ENCODE measurements at regions not wholly inside any gene's neighbourhood (a gene's known extent, or its start where the extent isn't known, plus 50 kb on each side); places are given as distances from the start of the nearest gene placed in this dataset.

DNA sequence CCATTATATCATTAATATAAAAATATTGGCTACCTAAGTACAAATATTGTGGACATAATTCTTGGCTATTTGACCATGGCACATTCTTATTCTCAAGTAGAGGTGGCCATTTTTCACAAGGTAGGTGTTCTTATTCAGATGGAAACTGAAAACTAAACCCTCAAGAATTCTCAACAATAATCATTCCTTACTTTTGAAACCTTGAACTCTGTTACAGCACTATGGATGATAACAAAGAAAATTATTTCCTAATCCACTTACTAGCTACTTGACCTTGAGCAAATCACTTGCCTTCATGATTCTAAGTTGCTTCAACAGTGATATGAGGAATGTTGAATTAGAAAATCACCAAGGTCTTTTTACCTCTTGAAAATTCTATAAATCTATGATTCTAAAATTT lies 482.2 kb downstream of the PTPRC start:
- no peak for DNase-seq

DNA sequence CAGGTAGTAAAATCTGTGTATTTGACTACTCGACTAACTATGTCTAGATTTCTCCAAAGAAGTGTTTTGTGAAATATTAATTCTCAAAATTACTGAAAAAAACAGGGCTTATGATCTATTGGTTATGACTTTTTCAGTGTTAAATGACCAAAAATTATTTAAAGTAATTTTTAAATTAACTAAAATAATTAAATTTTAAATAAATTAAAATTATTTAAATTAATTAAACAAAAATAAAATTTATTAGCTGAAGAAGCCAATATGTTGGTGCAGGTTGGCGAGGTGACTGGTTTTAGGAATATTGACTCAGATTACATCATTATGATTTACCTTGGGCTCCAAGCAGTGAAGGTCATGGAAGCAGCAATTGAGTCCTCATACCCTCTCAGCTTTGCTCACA lies 483.2 kb downstream of the PTPRC start:
- DNase-seq = no peak

DNA sequence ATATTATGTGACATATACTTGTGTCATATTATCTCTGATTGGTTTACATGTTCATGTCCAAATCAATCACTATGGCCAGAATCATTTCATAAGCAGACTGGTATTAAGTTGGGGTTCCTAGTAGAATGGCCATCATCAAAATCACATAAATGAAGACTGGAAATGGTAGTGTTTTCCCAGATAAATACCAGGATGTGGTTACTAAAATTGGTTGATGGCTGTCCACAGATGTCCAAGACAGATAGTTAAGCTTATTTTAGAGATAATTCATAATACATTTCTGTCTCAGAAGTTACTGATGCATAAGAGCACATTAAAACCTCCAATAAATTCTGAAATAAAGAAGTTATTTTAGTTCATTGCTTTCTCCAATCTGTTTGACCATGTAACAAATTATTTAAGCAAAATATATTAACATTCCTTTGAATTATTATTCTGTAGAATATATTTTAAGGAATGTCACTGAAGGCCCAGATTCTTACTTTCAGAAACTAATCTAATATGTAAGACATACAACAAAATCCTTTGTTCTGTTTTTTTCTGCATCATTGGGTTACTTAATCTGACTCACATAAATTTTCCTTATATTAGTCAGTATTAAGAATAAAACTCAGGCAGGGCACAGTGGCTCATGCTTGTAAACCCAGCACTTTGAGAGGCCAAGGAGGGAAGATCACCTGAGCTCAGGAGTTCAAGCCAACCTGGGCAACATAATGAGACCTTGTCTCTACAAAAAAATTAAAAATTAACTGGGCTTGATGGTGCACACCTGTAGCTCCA lies 483.9 kb downstream of the PTPRC start:
- DNase-seq = no peak

DNA sequence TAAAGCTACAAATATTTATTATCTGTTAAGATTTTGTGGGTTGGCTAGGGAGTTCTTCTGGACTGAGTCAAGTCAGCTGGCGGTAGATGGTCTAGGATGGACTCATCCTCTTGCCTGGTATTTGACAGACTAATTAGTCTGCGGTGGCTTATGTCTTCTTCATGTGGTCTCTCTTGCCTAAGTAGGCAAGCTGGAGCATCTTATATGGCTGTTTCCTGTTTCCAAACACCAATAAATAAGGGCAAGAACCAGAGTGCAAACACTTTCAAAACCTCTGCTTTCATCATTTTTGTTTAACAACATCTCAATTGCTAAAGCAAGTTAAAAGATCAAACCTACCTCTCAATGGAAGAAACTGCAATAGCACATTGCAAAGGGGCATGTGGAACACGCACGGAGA lies 484.8 kb downstream of the PTPRC start:
- no peak for DNase-seq

DNA sequence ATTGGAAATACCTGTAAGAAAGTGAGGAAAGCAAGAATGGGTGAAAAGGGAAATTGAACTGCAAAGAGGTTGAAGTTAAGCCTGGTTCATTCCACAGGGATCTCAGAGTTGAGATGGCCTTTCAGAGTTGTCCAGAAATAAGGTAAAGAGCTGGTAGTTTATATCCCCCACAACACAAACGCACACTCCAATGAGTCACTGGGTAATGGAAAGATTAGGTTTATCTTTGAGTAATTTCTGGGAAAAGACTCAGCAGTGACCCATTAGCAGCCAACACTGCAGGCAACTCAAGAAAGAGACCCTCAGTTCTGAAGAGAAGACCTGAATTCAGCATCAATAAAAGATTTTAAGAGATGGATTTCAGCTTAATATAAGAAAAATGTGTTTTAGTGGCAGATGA lies 485.5 kb downstream of the PTPRC start:
- DNase-seq = no peak

DNA sequence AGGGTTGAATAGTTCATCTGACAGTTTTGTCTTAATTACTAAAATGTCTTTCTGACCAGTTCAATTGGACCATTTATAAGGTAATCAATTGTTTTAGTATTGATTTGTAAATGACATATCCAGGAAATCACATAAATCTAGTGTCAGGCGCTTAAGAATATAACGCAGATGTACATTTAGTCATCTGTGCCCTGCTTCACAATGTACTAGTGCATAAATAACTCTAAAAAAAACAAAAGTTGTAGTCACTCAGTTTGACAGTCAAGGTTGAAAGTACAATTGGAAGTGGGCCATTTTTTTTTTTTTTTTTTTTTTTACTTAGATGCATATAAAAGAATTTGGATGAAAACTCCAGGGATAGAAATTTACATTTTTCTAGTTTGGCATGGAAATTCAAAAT lies 490.4 kb downstream of the PTPRC start:
- no peak for DNase-seq

DNA sequence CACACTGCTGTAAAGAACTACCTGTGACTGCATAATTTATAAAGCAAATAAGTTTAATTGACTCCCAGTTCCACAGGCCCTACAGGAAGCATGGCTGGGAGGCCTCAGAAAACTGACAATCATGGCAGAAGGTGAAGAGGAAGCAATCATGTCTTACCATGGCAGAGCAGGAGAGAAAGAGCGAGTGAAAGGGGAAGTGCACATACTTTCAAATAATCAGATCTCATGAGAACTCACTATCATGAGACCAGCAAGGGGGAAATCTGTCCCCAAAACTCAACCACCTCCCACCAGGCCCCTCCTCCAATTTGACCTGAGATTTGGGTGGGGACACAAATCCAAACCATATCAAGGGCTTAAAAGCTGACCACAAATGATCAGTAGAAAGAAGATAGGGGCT lies 493.2 kb downstream of the PTPRC start:
- no peak for DNase-seq

DNA sequence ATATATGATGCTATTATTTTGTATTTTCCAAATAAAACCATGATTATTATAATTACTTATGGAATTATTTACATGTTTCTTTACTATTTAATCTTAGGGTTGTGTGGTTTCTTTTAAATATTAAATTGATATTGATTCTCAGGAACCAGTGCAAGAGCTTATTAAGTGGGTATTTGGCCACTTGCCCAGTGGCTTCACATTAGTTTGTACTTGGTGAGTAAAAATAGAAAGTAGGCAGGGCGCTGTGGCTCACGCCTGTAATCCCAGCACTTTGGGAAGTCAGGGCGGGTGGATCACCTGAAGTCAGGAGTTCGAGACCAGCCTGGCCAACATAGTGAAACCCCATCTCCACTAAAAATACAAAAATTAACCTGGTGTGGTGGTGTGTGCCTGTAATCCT lies 497.1 kb downstream of the PTPRC start:
- DNase-seq = peak in 1 of 2 experiments; percentile 8

DNA sequence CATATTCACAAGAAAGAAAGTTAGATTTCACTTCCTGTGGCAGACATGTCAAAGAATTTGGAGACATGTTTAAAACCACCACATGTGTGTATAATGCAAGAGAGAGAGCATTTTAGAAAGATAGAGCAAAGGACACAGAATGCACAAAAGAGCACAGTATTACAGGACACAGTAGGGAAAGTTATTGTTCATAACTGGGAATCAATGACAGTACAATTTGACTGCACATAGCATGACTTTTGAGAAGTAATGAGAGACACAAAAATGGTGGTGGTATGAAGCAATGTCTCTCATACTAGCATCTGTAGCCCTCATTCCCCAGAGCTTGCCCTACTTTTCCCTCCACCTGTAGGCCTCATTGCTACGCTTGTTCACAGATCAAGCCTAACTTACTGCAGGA lies 499.2 kb downstream of the PTPRC start:
- no peak for DNase-seq

DNA sequence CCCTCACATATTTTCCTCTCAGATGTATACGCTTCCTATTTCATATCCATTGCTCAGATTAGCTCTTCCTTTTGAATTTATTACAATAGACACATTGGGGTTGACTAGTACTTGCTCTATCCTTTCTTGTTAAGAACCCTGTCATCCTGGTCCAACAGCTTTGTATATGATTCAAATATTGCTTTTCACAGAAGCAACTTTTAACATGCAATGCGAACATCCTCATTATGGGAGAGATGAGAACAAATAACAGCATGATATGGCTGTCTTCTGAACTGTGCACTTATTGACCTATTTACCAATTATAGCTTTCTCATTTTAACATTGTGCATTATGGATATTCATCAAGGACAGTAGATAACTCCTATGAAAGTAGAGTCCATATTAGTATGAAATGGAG lies 510.8 kb downstream of the PTPRC start:
- no peak for DNase-seq

DNA sequence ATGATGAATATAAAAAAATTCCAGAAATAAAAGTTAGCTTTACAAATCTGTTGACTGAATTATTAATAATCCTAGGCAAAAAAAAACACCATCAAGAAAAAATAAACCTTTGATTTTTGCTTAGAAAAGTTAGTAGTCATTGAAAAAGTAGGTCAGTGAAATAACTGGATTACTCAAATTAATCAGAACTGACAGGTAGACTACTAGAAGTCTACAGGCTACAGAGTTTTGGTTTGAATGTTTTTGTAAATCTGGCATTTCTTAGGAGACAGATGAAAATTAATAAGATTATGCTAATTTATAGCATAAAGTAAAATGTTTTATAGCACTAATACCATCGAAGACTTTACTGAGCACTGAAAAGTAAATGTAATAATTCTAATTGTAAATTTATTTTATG lies 511.9 kb downstream of the PTPRC start:
- DNase-seq = no peak

DNA sequence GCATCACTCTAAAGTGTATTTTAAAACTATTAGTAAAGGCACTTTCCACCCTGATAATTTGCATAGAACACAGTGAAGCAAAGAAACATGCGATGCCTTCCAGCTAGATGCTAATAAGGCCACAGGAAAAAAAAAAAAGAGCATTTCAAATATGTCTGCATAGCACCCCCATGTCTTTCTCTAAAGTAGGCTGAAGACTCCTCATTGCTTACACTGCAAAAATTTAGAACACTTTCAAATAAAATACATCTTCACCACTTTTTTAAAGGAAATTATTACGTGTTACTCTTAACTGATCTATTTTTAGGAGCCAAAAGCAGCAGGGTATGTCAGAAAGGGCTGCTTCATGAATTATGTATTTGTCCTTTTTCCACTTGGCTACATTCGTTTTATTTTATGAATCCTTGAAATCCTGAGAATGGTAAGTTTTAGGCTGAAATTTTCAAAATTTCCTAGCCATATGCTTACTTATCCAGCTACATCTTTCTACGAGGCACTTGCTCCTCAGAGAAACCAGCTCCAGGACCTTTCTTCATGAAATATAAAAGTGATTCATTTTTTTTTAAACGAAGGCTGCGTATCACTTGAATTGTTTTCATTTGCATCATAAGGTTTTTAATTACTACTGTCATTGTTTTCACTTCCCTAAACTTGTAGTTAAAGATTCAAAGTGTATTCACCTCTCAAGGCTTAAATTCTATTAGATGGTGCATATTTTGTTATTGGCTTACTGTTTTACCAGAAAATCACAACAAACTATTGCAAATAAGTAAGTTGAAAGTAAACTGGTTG lies 513.0 kb downstream of the PTPRC start:
- no peak for DNase-seq

DNA sequence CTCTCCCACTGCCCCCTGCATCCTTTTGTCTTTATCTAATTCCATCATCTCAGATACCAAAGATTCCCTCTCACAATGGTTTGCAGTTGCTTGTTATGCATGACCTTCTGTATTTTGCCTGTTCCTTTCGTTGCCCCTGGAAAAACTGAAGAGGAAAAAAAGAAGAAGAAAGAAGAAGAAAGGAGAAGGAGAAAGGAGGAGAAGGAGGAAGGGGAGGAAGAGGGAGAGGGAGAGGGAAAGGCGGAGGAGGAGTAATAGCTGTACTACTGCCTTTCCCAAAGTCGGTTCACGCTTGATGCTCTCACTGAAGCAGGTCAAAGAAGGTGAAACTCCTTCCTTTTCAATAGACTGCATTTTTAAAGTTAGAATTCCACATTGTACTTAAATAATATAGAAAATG lies 513.8 kb downstream of the PTPRC start:
- DNase-seq = no peak

DNA sequence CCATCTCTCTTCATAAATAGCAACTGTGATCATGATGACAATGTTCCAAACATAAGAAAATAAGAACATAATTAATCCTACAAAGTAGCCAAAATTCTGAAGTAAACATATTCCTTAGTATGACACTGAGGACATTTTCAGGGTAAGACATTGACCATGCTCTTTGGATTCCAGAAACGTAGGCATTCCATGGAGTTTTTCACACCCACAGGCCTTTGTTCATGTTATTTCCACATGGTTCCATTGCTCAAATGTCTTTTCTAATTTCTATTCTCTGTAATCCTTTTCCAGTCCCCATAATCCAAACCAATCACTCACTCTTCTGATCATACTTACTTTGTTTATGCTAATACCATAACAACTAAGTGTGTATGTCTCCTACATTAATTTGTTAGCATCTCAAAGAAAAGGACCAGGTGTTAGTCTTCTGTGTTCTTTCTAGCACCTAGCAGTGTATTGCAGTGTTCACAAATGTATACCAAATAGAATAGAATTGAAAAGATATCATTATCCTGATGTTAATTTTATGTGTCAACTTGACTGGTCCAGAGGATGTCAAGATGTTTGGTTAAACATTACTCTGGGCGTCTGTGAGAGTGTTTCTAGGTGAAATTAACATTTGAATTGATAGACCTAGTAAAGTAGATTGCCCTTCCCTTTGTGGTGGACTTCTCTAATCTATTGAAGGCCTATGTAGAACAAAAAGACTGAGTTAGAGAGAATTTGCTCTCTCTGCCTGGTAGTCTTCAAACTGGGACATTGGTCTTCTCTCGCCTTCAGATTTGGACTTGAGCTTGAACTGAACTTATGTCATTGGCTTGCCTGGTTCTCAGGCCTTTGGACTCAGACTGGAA lies 516.6 kb downstream of the PTPRC start:
- no peak for DNase-seq

DNA sequence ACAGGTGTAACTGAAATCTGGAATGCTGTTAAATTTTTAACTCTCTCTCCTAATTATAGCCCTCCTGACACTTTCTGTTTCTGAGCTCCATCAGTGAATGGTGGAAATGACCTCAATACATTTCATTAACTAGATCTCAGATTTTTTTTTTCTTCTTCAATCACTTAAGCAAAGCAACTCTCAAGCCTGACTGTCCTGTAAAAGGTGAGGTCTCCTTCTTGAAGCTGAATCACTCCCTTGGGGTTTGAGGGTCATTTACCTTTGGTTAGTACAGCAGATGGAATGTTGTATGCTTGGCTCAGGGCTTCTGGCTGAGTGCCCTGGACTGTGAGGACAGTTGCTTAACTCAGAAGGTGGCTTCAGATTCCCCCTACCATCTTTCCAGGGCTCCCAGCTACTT lies 518.7 kb downstream of the PTPRC start:
- DNase-seq = peak in 1 of 2 experiments; percentile 23

DNA sequence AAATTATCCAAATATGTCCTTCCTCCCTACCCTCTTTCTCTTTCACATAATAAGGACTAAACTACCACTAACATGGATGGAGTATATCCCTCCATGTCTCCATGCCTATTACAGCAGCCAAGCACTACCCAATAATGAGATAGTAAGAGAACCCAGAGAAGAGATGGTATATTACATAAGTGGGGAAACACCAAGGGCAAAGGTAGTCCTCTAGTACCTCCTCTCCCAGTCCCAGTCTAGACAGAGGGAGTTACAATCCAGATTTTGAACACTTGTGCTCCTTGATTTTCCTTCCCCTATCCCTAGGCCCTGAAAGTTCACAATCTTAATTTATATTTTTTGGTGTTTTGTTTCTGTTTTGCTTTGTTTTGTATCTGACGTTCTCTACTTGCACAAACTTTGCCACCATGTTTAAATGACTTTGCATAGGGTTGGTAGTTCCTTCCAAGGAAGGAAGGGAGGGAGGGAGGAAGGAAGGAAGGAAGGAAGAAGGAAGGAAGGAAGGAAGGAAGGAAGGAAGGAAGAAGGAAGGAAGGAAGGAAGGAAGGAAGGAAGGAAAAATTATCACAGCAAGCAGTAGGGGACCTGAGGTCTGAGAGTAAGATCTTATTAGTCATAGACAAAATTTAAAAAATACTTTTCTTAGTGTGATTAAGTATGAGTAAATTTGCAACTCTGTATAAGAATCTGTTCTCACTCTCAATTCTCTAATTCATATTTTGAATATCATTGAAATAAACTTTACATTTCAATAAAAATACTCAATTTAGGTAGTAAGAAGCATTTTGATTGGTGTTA lies 521.9 kb downstream of the PTPRC start:
- DNase-seq = no peak

DNA sequence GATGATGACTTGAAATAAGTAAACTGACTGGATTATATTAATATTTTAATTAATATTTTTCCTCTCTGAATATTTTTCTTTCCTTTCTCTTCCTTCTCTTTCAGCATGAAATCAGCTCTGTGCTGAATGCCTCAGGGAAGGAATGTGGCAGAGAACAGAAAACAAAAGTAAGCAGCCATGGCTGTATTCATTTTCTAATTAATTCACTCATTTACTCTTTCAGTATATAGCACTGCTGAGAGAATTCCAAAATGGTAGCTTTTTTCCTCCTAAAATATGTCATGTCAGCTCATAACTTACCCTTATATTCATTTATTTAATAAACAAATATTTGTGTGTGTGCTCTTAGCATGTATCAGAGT lies 522.5 kb downstream of the PTPRC start:
- DNase-seq = no peak

DNA sequence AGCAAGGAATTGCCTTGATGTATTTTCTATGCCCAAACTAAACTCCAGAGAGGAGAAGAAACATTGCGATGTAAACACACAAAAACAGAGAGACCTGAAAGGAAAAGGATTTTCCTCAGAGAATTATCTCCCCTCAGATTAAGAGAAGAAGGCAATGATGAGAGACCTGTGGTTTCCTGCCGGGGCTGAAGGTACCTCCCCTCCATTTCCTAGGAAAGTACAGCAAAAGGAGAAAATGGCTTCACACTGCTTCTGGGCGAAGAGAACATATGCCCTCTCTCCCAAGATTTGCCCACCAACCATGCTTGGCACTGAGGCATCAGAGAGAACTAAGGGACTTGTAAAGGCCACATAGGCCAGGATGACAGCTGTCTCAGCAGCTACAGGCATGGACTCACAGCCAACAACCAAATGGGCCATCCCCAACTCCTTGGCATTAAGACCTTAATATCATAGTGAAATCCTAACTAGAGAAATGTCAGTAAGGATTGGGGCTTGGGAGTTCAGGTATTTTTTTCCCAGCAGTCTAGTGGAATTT lies 523.0 kb downstream of the PTPRC start:
- no peak for DNase-seq

DNA sequence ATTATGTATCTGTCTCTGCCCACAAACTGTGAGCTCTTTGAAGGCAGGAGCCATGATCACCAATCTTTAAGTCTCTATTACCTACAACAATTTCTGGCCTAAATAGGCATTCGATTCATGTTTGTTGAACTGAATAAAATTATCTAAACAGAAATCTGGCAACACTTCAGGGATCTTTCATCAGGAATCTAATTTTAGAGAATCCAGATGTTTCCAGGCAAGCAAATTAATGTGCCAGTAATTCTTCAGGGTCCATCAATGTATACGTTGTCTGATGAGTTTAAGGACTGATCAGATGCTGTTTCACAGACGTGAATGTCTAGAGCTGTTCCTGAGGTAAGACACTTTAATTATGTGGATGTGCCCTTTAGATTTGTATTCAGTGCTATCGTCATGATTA lies 524.4 kb downstream of the PTPRC start:
- no peak for DNase-seq

DNA sequence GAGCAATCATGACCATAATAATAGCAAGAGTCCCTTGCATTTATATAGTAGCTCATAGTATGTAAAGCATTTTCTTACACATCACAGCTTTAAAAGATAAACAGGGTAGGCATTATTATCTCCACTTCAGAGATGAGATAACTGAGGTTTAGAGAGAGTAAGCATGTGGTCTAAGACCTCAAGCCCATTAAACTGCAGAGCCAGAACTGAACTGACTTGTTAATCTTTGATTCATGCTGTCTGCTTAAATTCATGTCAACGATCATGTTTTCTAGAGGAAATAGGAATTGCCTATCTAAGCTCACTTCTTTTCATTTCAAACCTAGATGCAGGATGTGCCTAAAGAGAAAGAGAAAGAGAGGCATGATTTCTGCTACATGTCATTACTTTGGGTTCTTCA lies 524.8 kb downstream of the PTPRC start:
- no peak for DNase-seq

DNA sequence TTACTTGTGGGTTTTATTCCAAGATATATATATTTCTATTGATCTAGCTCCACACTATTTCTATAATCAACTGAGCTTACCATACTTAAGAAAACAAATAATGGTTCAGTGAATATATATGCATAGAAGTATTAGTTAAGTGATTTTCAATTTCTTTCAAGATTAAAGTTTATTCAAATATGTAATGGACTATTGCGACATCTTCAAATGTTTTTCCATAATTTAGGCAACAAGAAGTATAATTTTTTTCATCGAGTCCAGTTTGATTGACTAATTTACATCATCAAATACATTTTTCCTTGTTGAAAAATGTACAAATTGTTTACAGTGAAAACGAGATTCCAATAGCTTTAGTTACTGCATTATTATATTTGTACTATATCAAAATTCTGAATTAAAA lies 528.6 kb downstream of the PTPRC start:
- no peak for DNase-seq

DNA sequence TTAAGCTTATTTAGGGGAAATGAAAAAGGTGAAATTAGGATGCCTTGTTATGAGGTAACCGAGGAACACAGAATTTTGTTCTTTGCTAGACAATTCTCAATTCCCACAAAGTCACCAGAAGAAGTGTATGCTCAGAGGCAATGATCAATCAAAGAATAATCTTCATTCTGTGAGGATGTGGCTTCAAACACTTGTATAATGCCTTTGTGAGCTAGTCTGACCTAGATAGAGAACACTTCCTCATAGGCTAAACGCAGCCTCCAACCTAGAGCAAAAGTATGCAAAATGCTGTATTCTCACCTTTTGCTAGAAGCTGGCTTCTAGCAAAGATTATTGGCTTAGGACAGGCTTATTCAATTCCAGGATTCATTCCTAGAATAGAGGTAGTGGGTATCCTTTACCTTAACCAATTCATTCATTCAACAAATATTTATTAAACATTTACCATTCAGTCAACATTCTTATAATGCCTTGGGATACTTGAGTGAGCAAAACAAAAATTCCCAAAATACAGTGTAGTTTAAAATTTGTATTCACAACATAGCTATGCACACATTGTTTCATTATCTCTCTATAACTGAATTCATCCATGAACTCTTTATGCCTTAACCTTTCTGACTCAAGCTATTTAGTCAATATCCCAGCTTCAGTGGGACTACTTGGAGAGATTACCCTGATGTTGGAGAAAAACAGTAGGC lies 530.2 kb downstream of the PTPRC start:
- DNase-seq = no peak
